ENCODE measurements at regions not wholly inside any gene's neighbourhood (a gene's known extent, or its start where the extent isn't known, plus 50 kb on each side); places are given as distances from the start of the nearest gene placed in this dataset.

GRCh38 chr5:56595566-56595965, 219.8 kb upstream of the MAP3K1 start:
- H3K4me3 ChIP-seq = no peak overlapping the region
- H2AFZ ChIP-seq (ENCODE audit: low read depth, low read length) = no peak overlapping the region
- CTCF ChIA-PET (ENCODE audit: low intra/inter-chr PET ratio) = no interaction called here
- in situ Hi-C loops (cut with MboI) = no loop called here
- H3K9me1 ChIP-seq (ENCODE audit: control insufficient read depth, insufficient read depth, low read length) = no peaks in the 10 kb centered on the region
- no peaks in the 10 kb centered on the region for H3K4me1 ChIP-seq (replicated peaks in 1 of 2; ENCODE audit: control insufficient read depth in 2 of 2, insufficient read depth in 2 of 2, low read length in 2 of 2)
- H4K20me1 ChIP-seq (replicated peaks; ENCODE audit: control insufficient read depth, insufficient read depth, low read length) = no peaks in the 10 kb centered on the region
- no peaks in the 10 kb centered on the region for H3K9me3 ChIP-seq (replicated peaks; ENCODE audit: control insufficient read depth, insufficient read depth, low read depth, low read length)
- TF ChIP-seq HBP1 (CRISPR knock-in tag; IDR thresholded peaks at IDR 0.05) (no peak), ZBTB5 (IDR thresholded peaks at IDR 0.05) (no peak), POLR2B (IDR thresholded peaks at IDR 0.05; ENCODE audit: low read depth, partially characterized antibody) (no peak), HMGXB4 (CRISPR knock-in tag; IDR thresholded peaks at IDR 0.05) (no peak), CREBBP (IDR thresholded peaks at IDR 0.05; ENCODE audit: low read depth, low read length) (no peak), TGIF2 (CRISPR knock-in tag; IDR thresholded peaks at IDR 0.05) (no peak), ZNF311 (CRISPR knock-in tag; IDR thresholded peaks at IDR 0.05) (no peak), ZBTB1 (CRISPR knock-in tag; IDR thresholded peaks at IDR 0.05; ENCODE audit: borderline replicate concordance, low read depth) (no peak), ELK1 (CRISPR knock-in tag; IDR thresholded peaks at IDR 0.05) (no peak), HSF4 (CRISPR knock-in tag; IDR thresholded peaks at IDR 0.05; ENCODE audit: borderline replicate concordance) (no peak)
- POLR2A ChIA-PET = interaction anchor here (0.9 to 1.2 kb wide), 2 partner anchors 10 to 204 kb away, joined by 4 to 5 read pairs; no protein-coding TSS in a partner anchor
- H3K9ac ChIP-seq (ENCODE audit: insufficient read depth in 1 of 2, low read depth in 2 of 2, low read length in 2 of 2) = no peak overlapping the region
- no peaks in the 10 kb centered on the region for H3K36me3 ChIP-seq (ENCODE audit: control insufficient read depth, insufficient read depth, low read length)
- H3K27ac ChIP-seq (ENCODE audit: extremely low read depth, low read depth, low read length) = no peak overlapping the region
- FAIRE-seq (no peak), ATAC-seq (no peak), DNase-seq (ENCODE audit: extremely low read depth in 1 of 4, low spot score in 3 of 4) (no peak)
- H3K4me2 ChIP-seq (ENCODE audit: insufficient read depth, low read length) = no peak overlapping the region
- H3K27me3 ChIP-seq (ENCODE audit: control insufficient read depth in 2 of 2, insufficient read depth in 2 of 2, low read length in 2 of 2) = peaks cover 2 to 13% of the 10 kb centered on the region in 2 experiments; a peak in 4 of 5 replicates
- WGBS (ENCODE audit: insufficient coverage, low coverage, missing lambda C conversion rate) = 0% methylated on average over 2 of the region's 2 CpGs
- intact Hi-C loops (cut with micrococcal nuclease) = no loop called here
- no TSS peak for BruUV-seq (replicated peaks)
- H3K79me2 ChIP-seq (ENCODE audit: control insufficient read depth, insufficient read depth, low read length) = no peaks in the 10 kb centered on the region

Data from K562 (cell line).